IPS-18c (cell line): ENCODE measurements at regions not wholly inside any gene's neighbourhood (a gene's known extent, or its start where the extent isn't known, plus 50 kb on each side); places are given as distances from the start of the nearest gene placed in this dataset.

Experiments
- H3K4me3 ChIP-seq: 2 replicates; pipeline ENCODE4 v1.7.0; 2013; ENCODE audit warnings: low read depth, mild to moderate bottlenecking, low read length, moderate library complexity; ENCODE audit not compliant: insufficient read depth
- H3K9me3 ChIP-seq: one replicate; pipeline ENCODE4 v1.6.1; 2013; ENCODE audit warnings: mild to moderate bottlenecking, low read length, moderate library complexity; ENCODE audit not compliant: control insufficient read depth, insufficient read depth

DNA sequence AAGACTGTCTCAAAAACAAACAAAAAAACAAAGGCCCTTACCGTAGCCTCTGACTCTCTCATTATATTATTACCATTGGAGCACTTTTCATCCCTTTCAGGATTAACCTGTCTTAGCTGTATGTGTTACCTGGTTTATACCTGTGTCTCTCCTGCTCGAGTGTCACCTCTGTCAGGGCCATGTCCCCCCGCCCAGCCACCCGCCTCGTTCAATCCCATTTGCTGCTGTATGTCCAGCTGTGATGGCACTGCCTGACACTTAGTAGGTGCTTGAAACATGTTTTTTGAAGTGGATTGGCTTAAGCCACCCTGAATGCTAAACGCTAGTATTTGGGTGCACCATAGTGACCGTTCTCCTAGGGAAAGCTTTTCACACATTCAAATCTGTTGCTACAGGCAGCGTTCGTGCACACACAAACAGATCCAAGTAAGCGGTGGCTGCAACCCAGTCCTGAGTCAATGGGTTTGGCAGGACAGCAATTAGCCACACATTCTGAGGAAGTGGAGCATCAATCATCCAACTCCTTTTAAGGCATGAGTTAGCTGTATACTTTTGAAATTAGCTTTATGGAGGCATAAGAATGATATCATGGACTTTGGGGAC lies 98.9 kb upstream of the ZNF217 start:
- H3K4me3 ChIP-seq: no peak overlapping the region
- H3K9me3 ChIP-seq: no peaks in the 10 kb centered on the region

- Histone ChIP-seq H3K9me3 (no peaks in the 10 kb centered on the region), H3K4me3 (no peak overlapping the region)
These were observed 98.2 kb upstream of the ZNF217 start for GRCh38 chr20:53691811-53692192.

DNA sequence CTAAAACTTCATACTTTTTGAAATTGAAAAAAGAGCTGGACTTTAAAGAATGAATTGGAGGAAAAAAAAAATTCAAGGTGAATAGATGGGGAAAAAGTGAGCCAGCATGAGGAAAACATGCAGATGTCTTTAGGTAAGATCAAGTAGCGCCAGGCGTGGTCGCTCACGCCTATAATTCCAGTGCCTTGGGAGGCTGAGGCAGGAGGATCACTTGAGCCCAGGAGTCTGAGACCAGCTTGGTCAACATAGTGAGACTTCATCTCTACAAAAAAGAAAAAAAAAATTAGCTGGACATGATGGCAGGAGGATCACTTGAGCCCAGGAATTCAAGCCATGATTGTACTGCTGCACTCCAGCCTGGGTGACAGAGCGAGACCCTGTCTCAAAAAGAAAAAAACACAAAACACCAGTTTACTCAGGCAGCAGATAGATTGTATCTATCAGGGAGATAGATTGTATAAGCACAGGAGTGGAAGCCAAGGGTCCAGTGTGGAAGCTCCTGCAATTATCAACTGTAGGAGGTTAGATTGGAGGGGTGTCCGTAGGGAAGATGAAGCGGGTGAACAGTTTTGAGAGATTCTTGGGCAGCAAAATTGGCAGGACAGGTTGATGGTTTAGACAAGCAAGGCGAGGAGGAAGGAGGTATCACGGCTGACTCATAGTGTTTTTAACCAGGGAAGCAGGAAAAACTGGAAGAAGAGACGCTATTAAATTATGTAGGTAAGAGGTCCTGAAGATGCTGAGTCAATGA lies 97.6 kb upstream of the ZNF217 start:
- no peak overlapping the region for H3K4me3 ChIP-seq
- H3K9me3 ChIP-seq: no peaks in the 10 kb centered on the region

GRCh38 chr20:53688085-53688484 lies 94.4 kb upstream of the ZNF217 start:
- H3K9me3 ChIP-seq: no peaks in the 10 kb centered on the region
- H3K4me3 ChIP-seq: no peak overlapping the region

DNA sequence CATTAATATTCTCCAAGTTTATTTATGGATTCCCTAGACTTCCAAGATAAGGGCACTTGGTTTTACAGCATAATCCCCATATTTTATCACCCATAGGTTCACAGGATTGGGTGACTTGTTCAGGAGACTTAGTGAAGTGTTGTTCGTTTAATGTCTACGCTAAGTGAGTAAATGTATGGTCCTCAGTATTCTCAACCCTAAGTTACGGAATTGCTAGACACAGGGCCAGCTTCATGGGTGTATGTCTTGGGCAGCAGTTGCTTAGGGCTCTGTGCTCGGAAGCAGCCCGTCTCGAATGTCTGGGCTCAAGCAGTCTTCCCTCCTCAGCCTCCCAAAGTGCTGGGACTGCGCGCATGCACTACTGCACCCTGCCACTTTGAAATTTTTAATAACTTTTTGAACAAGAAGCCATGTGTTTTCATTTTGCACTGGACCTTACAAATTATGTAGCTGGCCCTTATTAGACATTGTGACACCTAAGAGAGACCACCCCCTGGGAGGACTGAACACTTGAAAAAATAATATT lies 91.5 kb upstream of the ZNF217 start:
- H3K4me3 ChIP-seq: no peak overlapping the region

GRCh38 chr20:53683506-53683905 lies 89.9 kb upstream of the ZNF217 start:
- Histone ChIP-seq H3K4me3 (no peak overlapping the region), H3K9me3 (no peaks in the 10 kb centered on the region)

More for the DNA sequence above, 91.5 kb upstream of the ZNF217 start:
- no peaks in the 10 kb centered on the region for H3K9me3 ChIP-seq

GRCh38 chr20:53681352-53682212 lies 87.9 kb upstream of the ZNF217 start:
- H3K9me3 ChIP-seq: no peaks in the 10 kb centered on the region
- no peak overlapping the region for H3K4me3 ChIP-seq

GRCh38 chr20:53679597-53680309 lies 86.1 kb upstream of the ZNF217 start:
- H3K9me3 ChIP-seq: no peaks in the 10 kb centered on the region

DNA sequence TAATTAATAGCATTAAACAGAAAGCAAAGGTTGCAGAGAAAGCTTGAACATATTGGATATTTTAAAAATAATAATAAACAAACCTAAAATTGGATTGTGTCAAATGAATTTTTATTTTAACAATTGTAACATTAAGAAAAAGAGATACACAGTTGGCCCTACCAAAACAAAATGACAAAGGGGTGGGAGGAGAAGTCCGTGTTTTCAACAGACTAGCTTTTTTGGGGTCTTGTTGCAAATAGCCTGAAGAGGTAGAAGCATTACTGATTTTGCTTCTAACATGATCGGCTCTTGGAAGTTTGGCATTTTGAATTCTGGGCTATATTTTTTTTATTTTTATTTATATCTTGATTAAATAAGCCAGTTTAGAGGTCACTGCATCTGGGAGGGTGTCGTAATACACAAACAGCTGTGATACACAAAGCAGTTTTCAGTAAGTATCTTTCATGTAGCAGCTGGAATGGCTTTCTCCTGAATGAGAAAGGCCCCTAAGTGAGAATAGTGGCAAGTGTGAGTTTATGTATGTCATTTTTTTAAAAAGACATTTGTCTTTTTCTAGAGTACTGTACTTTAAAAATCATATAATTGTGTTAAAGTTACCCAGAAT lies 85.5 kb upstream of the ZNF217 start:
- no peak overlapping the region for H3K4me3 ChIP-seq

More at GRCh38 chr20:53679597-53680309, 86.1 kb upstream of the ZNF217 start:
- H3K4me3 ChIP-seq: no peak overlapping the region

GRCh38 chr20:53678315-53678989 lies 84.8 kb upstream of the ZNF217 start:
- H3K9me3 ChIP-seq: no peaks in the 10 kb centered on the region
- no peak overlapping the region for H3K4me3 ChIP-seq

More for the DNA sequence above, 85.5 kb upstream of the ZNF217 start:
- H3K9me3 ChIP-seq: no peaks in the 10 kb centered on the region

GRCh38 chr20:53677447-53678314 lies 84.0 kb upstream of the ZNF217 start:
- H3K9me3 ChIP-seq: no peaks in the 10 kb centered on the region
- no peak overlapping the region for H3K4me3 ChIP-seq

GRCh38 chr20:53676987-53677386 lies 83.3 kb upstream of the ZNF217 start:
- H3K4me3 ChIP-seq: no peak overlapping the region
- H3K9me3 ChIP-seq: no peaks in the 10 kb centered on the region

- Histone ChIP-seq H3K9me3 (no peaks in the 10 kb centered on the region), H3K4me3 (no peak overlapping the region)
These were observed 82.8 kb upstream of the ZNF217 start for GRCh38 chr20:53676519-53676822.

DNA sequence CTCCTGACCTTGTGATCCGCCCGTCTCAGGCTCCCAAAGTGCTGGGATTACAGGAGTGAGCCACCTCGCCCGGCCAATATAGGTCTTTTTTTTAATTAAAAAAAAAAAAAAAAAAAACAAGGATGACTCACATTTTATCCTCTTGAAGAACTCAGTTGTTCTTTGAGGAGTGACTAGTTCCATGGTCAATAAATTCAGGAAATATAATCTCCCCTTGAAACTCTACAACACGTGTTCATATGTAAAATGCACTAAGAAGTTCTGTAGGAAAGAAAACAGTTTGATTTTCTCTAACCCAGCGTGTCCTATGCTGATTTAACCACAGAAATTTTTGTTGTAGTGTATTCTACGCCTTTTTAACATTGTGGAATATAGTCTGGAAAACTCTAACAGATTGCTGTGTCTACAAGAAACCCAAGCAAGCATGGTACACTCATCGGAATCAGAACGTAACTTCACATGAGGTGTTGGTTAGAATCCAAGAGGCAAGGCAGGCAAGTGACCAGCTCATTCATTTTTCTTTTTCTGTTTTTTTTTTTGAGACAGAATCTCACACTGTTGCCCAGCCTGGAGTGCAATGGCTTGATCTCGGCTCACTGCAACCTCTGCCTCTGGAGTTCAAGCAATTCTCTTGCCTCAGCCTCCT lies 79.0 kb upstream of the ZNF217 start:
- Histone ChIP-seq H3K9me3 (no peaks in the 10 kb centered on the region), H3K4me3 (no peak overlapping the region)

GRCh38 chr20:53671370-53671769 lies 77.7 kb upstream of the ZNF217 start:
- Histone ChIP-seq H3K9me3 (no peaks in the 10 kb centered on the region), H3K4me3 (no peak overlapping the region)
